Gastroesophageal sphincter (tissue), 3 donors: ENCODE measurements at regions not wholly inside any gene's neighbourhood (a gene's known extent, or its start where the extent isn't known, plus 50 kb on each side); places are given as distances from the start of the nearest gene placed in this dataset.
"Not testable (repeated sequence)": the region's sequence is repeated elsewhere in the genome, so short reads cannot be mapped to it uniquely, and the experiment has no call there.

Experiments
- CTCF ChIP-seq, 4 experiments: fragments of 200-600 bp in 2 of 4; fragments of 450-650 bp in 2 of 4; sonication (generic) in 1 of 4; IDR thresholded peaks; one replicate each; pipeline ENCODE4 v1.5.1; 2017 to 2019; ENCODE audit warnings: antibody characterized with exemption in 4 of 4, mild to moderate bottlenecking in 2 of 4, moderate library complexity in 2 of 4
- EP300 ChIP-seq: sonication (generic); formaldehyde crosslinking; IDR thresholded peaks from one replicate; pipeline ENCODE4 v1.6.1; 2017; ENCODE audit warnings: antibody characterized with exemption, mild to moderate bottlenecking
- POLR2A ChIP-seq, 2 donors: fragments of 450-650 bp; IDR thresholded peaks; one replicate each; pipeline ENCODE4 v1.6.1; 2017; ENCODE audit warnings: antibody characterized with exemption in 2 of 2, mild to moderate bottlenecking in 2 of 2, moderate library complexity in 1 of 2

GRCh38 chr2:6198370-6198919, 506.3 kb downstream of the SOX11 start:
- TF ChIP-seq EP300; POLR2A (IDR thresholded peaks at IDR 0.05); CTCF (IDR thresholded peaks at IDR 0.05): not testable (repeated sequence)
